Activated naive CD4-positive, alpha-beta T cell treated with anti-CD3 and anti-CD28 coated beads, Interleukin-2, amount 10 ng/mL, durations not matched to agents 7 days and 5 days (primary cell): ENCODE measurements at regions not wholly inside any gene's neighbourhood (a gene's known extent, or its start where the extent isn't known, plus 50 kb on each side); places are given as distances from the start of the nearest gene placed in this dataset.

Experiments
- CTCF ChIA-PET: fragments of 350-600 bp; sonication (Branson Sonifier 250); formaldehyde crosslinking; loops from one replicate; lab custom pipeline; 2021; ENCODE audit warnings: antibody characterized with exemption; lab: Charles Lee
- DNase-seq: peaks from one replicate; pipeline ENCODE4 v3.0.0-alpha.2; 2020
- H3K27ac Mint-ChIP-seq: one replicate; pipeline ENCODE4 v1.8.0; 2021; ENCODE audit warnings: mild to moderate bottlenecking, moderate library complexity, mixed read lengths
- H3K27me3 Mint-ChIP-seq: one replicate; pipeline ENCODE4 v1.8.0; 2021; ENCODE audit warnings: mild to moderate bottlenecking, mixed read lengths
- H3K36me3 Mint-ChIP-seq: one replicate; pipeline ENCODE4 v1.8.0; 2021; ENCODE audit warnings: mixed read lengths
- H3K4me1 Mint-ChIP-seq: one replicate; pipeline ENCODE4 v1.8.0; 2021; ENCODE audit warnings: mixed read lengths
- H3K4me3 Mint-ChIP-seq: one replicate; pipeline ENCODE4 v1.8.0; 2021; ENCODE audit warnings: mild to moderate bottlenecking, moderate library complexity, mixed read lengths
- H3K9me3 Mint-ChIP-seq: one replicate; pipeline ENCODE4 v1.8.0; 2021; ENCODE audit warnings: mixed read lengths

GRCh38 chr4:32607978-32608377 lies 1887.8 kb downstream of the PCDH7 start:
- Mint-ChIP-seq H3K4me1 (no peaks in the 10 kb centered on the region), H3K27me3 (no peaks in the 10 kb centered on the region), H3K27ac (no peak overlapping the region), H3K9me3 (peaks cover 4% of the 10 kb centered on the region), H3K4me3 (no peak overlapping the region), H3K36me3 (no peaks in the 10 kb centered on the region)
- DNase-seq = no peak
- CTCF ChIA-PET = no interaction called here

GRCh38 chr4:32624943-32625603 lies 1904.9 kb downstream of the PCDH7 start:
- Mint-ChIP-seq H3K4me3 (no peak overlapping the region), H3K9me3 (peaks cover 7% of the 10 kb centered on the region), H3K4me1 (no peaks in the 10 kb centered on the region), H3K27ac (no peak overlapping the region), H3K36me3 (no peaks in the 10 kb centered on the region), H3K27me3 (no peaks in the 10 kb centered on the region)
- DNase-seq = no peak
- CTCF ChIA-PET = no interaction called here

GRCh38 chr4:32625687-32626337 lies 1905.6 kb downstream of the PCDH7 start:
- Mint-ChIP-seq H3K9me3 (peaks cover 7% of the 10 kb centered on the region), H3K27me3 (no peaks in the 10 kb centered on the region), H3K27ac (no peak overlapping the region), H3K36me3 (no peaks in the 10 kb centered on the region), H3K4me3 (no peak overlapping the region), H3K4me1 (no peaks in the 10 kb centered on the region)
- no peak for DNase-seq
- CTCF ChIA-PET = no interaction called here

- Mint-ChIP-seq H3K27ac (no peak overlapping the region), H3K36me3 (no peaks in the 10 kb centered on the region), H3K9me3 (peaks cover 10% of the 10 kb centered on the region), H3K4me1 (no peaks in the 10 kb centered on the region), H3K27me3 (no peaks in the 10 kb centered on the region), H3K4me3 (no peak overlapping the region)
- no peak for DNase-seq
- CTCF ChIA-PET = no interaction called here
Measured at GRCh38 chr4:32631831-32632230, 1911.7 kb downstream of the PCDH7 start.

DNA sequence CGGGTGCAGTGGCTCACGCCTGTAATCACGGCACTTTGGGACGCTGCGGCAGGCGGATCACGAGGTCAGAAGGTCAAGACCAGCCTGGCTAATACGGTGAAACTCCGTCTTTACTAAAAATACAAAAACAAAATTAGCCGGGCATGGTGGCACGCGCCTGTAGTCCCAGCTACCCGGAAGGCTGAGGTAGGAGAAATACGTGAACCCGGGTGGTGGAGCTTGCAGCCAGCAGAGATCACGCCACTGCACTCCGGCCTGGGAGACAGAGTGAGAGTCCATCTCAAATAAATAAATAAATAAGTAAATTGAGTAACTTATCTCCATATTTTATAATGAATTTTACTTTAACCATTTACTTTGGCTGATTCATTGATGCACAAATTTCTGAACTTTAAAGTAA lies 1913.3 kb downstream of the PCDH7 start:
- peaks cover 4% of the 10 kb centered on the region for H3K9me3 Mint-ChIP-seq
- no peaks in the 10 kb centered on the region for H3K4me1 Mint-ChIP-seq
- H3K36me3 Mint-ChIP-seq = no peaks in the 10 kb centered on the region
- DNase-seq = no peak
- CTCF ChIA-PET = no interaction called here
- no peak overlapping the region for H3K27ac Mint-ChIP-seq
- H3K27me3 Mint-ChIP-seq = no peaks in the 10 kb centered on the region
- no peak overlapping the region for H3K4me3 Mint-ChIP-seq

GRCh38 chr4:32645653-32646052 lies 1925.5 kb downstream of the PCDH7 start:
- no peaks in the 10 kb centered on the region for H3K4me1 Mint-ChIP-seq
- no peak overlapping the region for H3K27ac Mint-ChIP-seq
- no peak overlapping the region for H3K4me3 Mint-ChIP-seq
- CTCF ChIA-PET = no interaction called here
- no peaks in the 10 kb centered on the region for H3K36me3 Mint-ChIP-seq
- peaks cover 30% of the 10 kb centered on the region for H3K9me3 Mint-ChIP-seq
- no peaks in the 10 kb centered on the region for H3K27me3 Mint-ChIP-seq
- DNase-seq = no peak

GRCh38 chr4:32658019-32658418 lies 1937.8 kb downstream of the PCDH7 start:
- Mint-ChIP-seq H3K4me3 (no peak overlapping the region), H3K36me3 (no peaks in the 10 kb centered on the region), H3K9me3 (peaks cover 15% of the 10 kb centered on the region), H3K4me1 (no peaks in the 10 kb centered on the region), H3K27me3 (no peaks in the 10 kb centered on the region), H3K27ac (no peak overlapping the region)
- no peak for DNase-seq
- CTCF ChIA-PET = no interaction called here

DNA sequence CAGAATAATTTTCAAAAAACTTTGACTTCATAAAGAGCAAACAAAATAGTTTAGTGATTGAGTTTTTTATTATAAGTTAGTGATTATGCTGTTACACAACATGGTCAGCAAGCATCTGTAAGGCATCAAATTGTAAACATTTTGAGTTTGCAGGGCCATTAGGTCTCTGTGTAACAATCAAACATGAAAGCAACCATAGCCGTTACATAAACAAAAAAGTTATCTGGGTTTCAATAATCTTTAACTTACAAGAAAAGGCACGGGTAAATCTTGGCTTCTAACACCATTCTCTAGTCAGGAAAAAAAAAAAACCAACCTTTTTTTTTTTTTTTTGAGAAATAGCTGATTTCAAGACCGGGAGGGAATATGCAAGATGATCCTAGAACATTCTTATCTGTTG lies 1941.1 kb downstream of the PCDH7 start:
- no peak overlapping the region for H3K27ac Mint-ChIP-seq
- no peaks in the 10 kb centered on the region for H3K36me3 Mint-ChIP-seq
- H3K27me3 Mint-ChIP-seq = no peaks in the 10 kb centered on the region
- peaks cover 19% of the 10 kb centered on the region for H3K9me3 Mint-ChIP-seq
- no peak overlapping the region for H3K4me3 Mint-ChIP-seq
- no peaks in the 10 kb centered on the region for H3K4me1 Mint-ChIP-seq
- DNase-seq = no peak
- CTCF ChIA-PET = no interaction called here

DNA sequence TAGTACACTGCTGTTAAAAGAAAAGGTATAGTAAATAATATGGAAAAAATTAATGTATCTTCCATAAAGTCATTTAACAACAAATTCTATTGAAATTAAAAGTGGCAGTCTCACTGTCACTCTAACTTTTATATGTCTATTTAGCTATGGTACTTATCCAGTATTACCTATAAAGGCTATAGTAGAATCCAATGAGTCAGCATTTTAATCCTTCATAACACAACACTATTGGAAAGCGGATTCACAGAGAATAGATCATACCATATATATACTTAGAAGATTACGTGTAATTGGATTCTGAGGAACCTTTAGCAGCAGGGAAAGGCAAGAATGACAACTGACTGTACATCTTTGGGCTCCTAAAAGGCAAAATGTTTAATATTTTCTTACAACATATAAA lies 1942.6 kb downstream of the PCDH7 start:
- Mint-ChIP-seq H3K9me3 (peaks cover 13% of the 10 kb centered on the region), H3K27me3 (no peaks in the 10 kb centered on the region), H3K27ac (no peak overlapping the region), H3K4me1 (no peaks in the 10 kb centered on the region), H3K36me3 (no peaks in the 10 kb centered on the region), H3K4me3 (no peak overlapping the region)
- CTCF ChIA-PET = no interaction called here
- DNase-seq = no peak

DNA sequence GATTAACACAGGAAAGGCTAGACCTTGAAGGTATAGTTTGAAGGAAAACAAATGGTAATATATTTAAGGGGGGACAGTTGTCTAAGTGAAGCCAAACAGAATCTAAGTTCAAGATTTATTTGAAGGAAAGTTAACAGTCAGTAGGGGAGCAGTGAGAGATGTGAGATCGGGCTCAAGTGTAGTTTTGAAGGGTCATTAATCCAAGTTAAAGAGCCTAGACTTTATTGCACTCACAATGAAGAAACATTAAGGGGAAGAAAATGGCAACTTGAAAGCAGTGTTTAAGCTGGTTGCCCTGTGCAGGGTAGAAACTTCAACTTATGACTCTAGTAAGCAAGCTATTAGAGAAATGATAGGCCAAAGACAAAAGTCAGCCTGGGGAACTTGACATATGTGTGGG lies 1952.2 kb downstream of the PCDH7 start:
- Mint-ChIP-seq H3K4me1 (no peaks in the 10 kb centered on the region), H3K4me3 (no peak overlapping the region), H3K27me3 (no peaks in the 10 kb centered on the region), H3K9me3 (peaks cover 16% of the 10 kb centered on the region), H3K36me3 (no peaks in the 10 kb centered on the region), H3K27ac (no peak overlapping the region)
- no peak for DNase-seq
- CTCF ChIA-PET = no interaction called here

- Mint-ChIP-seq H3K27ac (no peak overlapping the region), H3K4me3 (no peak overlapping the region), H3K27me3 (no peaks in the 10 kb centered on the region), H3K36me3 (no peaks in the 10 kb centered on the region), H3K4me1 (no peaks in the 10 kb centered on the region), H3K9me3 (peaks cover 12% of the 10 kb centered on the region)
- DNase-seq = no peak
- CTCF ChIA-PET = no interaction called here
Measured at GRCh38 chr4:32680946-32681345, 1960.8 kb downstream of the PCDH7 start.

DNA sequence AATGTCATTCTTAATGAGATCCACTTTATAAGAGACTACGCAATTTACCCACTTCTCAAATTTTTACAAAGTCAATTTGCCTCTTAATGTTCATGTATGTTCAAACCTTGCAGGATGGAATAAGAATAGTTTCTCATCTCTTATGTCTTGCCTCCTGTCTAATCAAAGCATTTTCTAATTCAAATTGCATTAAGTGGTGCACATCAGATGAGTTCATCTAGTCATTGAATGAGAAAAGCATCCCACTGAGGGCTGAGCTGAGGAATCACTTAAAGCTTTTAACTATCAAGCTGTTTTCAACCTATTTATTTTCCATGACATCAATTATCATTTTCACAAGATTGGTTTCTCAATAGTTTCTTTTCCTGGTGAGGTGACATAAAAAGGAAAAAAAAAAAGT lies 1964.0 kb downstream of the PCDH7 start:
- no peak overlapping the region for H3K4me3 Mint-ChIP-seq
- H3K4me1 Mint-ChIP-seq = no peaks in the 10 kb centered on the region
- H3K27me3 Mint-ChIP-seq = no peaks in the 10 kb centered on the region
- no peaks in the 10 kb centered on the region for H3K36me3 Mint-ChIP-seq
- no peak for DNase-seq
- CTCF ChIA-PET = no interaction called here
- H3K9me3 Mint-ChIP-seq = peaks cover 12% of the 10 kb centered on the region
- no peak overlapping the region for H3K27ac Mint-ChIP-seq

DNA sequence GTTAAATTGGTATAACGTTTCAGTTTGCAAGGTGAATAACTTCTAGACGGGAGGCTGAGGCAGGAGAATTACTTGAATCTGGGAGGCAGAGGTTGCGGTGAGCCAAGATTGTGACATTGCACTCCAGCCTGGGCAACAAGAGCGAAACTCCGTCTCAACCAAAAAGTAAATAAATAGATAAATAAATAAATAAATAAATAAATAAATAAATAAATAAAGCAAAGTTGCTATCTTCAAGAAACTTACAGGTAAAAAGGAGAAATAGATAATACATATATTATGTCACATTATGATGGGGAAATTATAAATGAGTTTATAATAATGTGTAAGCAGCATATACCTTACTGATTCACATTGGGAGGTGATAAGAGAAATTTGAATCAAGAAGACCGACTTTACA lies 1966.0 kb downstream of the PCDH7 start:
- Mint-ChIP-seq H3K36me3 (no peaks in the 10 kb centered on the region), H3K9me3 (peaks cover 5% of the 10 kb centered on the region), H3K4me3 (no peak overlapping the region), H3K4me1 (no peaks in the 10 kb centered on the region), H3K27ac (no peak overlapping the region), H3K27me3 (no peaks in the 10 kb centered on the region)
- CTCF ChIA-PET = no interaction called here
- DNase-seq = no peak

DNA sequence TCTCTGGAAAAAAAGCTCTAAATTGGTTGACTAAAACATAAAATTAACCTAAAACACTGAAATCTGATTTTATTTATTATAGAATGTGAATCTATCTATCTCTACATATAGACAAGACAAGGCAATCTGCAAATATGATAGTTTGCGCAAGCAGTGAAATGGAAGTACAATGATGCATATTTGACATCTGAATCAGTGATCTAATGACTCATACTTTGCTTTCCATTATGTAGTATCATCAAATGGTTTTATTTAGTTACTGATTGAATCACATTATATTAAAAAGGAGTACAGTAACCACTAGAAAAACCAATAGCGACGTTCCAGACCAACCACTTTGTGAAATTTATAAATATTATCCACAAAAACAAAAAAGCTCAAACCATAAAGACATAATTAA lies 1969.3 kb downstream of the PCDH7 start:
- Mint-ChIP-seq H3K4me1 (no peaks in the 10 kb centered on the region), H3K27me3 (no peaks in the 10 kb centered on the region), H3K9me3 (peaks cover 9% of the 10 kb centered on the region), H3K27ac (no peak overlapping the region), H3K36me3 (no peaks in the 10 kb centered on the region), H3K4me3 (no peak overlapping the region)
- CTCF ChIA-PET = no interaction called here
- DNase-seq = no peak

DNA sequence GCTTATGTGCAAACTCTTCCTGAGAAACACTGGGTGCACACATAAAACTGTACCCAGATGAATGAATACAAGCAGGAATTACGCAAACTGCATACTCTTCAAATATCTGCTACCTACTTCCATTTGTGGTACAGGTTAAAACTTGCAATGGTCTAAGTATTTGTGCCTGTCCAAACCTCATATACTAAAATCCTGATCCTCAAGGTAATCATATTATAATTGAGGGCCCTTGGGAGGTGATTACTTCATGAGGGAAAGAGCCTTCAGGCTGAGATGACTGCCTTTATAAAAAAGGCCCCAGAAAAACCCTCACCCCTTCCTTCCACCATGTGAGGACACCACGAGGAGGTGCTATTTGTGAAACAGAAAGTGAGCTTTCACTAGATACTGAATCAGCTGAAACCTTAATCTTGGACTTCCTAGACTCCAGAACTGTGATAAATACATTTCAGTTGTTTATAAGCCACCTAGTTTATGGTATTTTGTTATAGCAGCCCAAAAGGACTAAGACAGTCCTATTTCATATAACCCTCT lies 1977.2 kb downstream of the PCDH7 start:
- Mint-ChIP-seq H3K9me3 (peaks cover 12% of the 10 kb centered on the region), H3K27me3 (no peaks in the 10 kb centered on the region), H3K36me3 (no peaks in the 10 kb centered on the region), H3K27ac (no peak overlapping the region), H3K4me3 (no peak overlapping the region), H3K4me1 (no peaks in the 10 kb centered on the region)
- no peak for DNase-seq
- CTCF ChIA-PET = no interaction called here
